Brain microvascular endothelial cell (primary cell): ENCODE measurements at regions not wholly inside any gene's neighbourhood (a gene's known extent, or its start where the extent isn't known, plus 50 kb on each side); places are given as distances from the start of the nearest gene placed in this dataset.

Experiments used
- DNase-seq: peaks from one replicate; pipeline ENCODE4 v3.0.0-alpha.2; 2020
- H3K27ac ChIP-seq: fragments of 250-450 bp; sonication (Bioruptor Pico); 2 replicates; pipeline ENCODE4 v1.5.1; 2020; ENCODE audit warnings: mild to moderate bottlenecking, moderate library complexity
- H3K27me3 ChIP-seq: fragments of 250-450 bp; sonication (Bioruptor Pico); replicated peaks from 2 replicates; pipeline ENCODE4 v1.5.1; 2020; ENCODE audit warnings: mild to moderate bottlenecking
- H3K36me3 ChIP-seq: fragments of 250-450 bp; sonication (Bioruptor Pico); replicated peaks from 2 replicates; pipeline ENCODE4 v1.5.1; 2020; ENCODE audit warnings: mild to moderate bottlenecking
- H3K4me3 ChIP-seq: 2 replicates; pipeline ENCODE4 v1.5.1; 2011; ENCODE audit warnings: low read depth, mild to moderate bottlenecking, control low read depth, low read length, moderate library complexity
- CTCF ChIP-seq: IDR thresholded peaks from 2 replicates; pipeline ENCODE4 v1.5.1; 2011; ENCODE audit warnings: low read depth, mild to moderate bottlenecking, moderate library complexity, low read length, control low read depth, inconsistent platforms; ENCODE audit errors: missing control alignments
- in situ Hi-C: cut with HindIII; loops from 2 replicates; pipeline ENCODE4 v1.10.0; 2017; ENCODE audit warnings: low sequenced_read_pairs, low pct_ligation_motif_present

- H3K4me3 ChIP-seq, result no peak overlapping the region
- no peaks in the 10 kb centered on the region for H3K27me3 ChIP-seq
- TF ChIP-seq CTCF, result no peak
- H3K27ac ChIP-seq, result no peak overlapping the region
- DNase-seq, result no peak
- no peaks in the 10 kb centered on the region for H3K36me3 ChIP-seq
- in situ Hi-C loops, result no loop called here
Observed at GRCh38 chr9:31124389-31124788, 1260.1 kb upstream of the ACO1 start.

- no peak for TF ChIP-seq CTCF
- H3K27ac ChIP-seq, result no peak overlapping the region
- in situ Hi-C loops, result no loop called here
- no peaks in the 10 kb centered on the region for H3K36me3 ChIP-seq
- DNase-seq, result no peak
- H3K4me3 ChIP-seq, result no peak overlapping the region
- no peaks in the 10 kb centered on the region for H3K27me3 ChIP-seq
Observed at GRCh38 chr9:31135567-31135966, 1248.9 kb upstream of the ACO1 start.

GRCh38 chr9:31136524-31136923, 1247.9 kb upstream of the ACO1 start:
- in situ Hi-C loops, result no loop called here
- Histone ChIP-seq H3K27me3 (no peaks in the 10 kb centered on the region), H3K36me3 (no peaks in the 10 kb centered on the region), H3K27ac (no peak overlapping the region), H3K4me3 (no peak overlapping the region)
- TF ChIP-seq CTCF, result no peak
- no peak for DNase-seq

GRCh38 chr9:31137176-31138160, 1247.0 kb upstream of the ACO1 start:
- no peak for TF ChIP-seq CTCF
- peak; percentile 76 for DNase-seq
- in situ Hi-C loops, result no loop called here
- Histone ChIP-seq H3K36me3 (no peaks in the 10 kb centered on the region), H3K27me3 (no peaks in the 10 kb centered on the region), H3K27ac (no peak overlapping the region), H3K4me3 (no peak overlapping the region)

- Histone ChIP-seq H3K27me3 (no peaks in the 10 kb centered on the region), H3K36me3 (no peaks in the 10 kb centered on the region), H3K27ac (no peak overlapping the region), H3K4me3 (no peak overlapping the region)
- in situ Hi-C loops, result no loop called here
- peak; percentile 37 for TF ChIP-seq CTCF
- DNase-seq, result no peak
Observed at GRCh38 chr9:31140316-31140715, 1244.1 kb upstream of the ACO1 start.
